GM12864 (cell line): ENCODE measurements at regions not wholly inside any gene's neighbourhood (a gene's known extent, or its start where the extent isn't known, plus 50 kb on each side); places are given as distances from the start of the nearest gene placed in this dataset.

Experiments
- DNase-seq: peaks from one replicate; pipeline ENCODE4 v3.0.0-alpha.2; 2011; ENCODE audit warnings: low read depth
- H3K4me3 ChIP-seq: 2 replicates; pipeline ENCODE4 v1.5.1; 2011; ENCODE audit warnings: mild to moderate bottlenecking, low read depth, low read length, control low read depth
- TF ChIP-seq, protein P1 (sequence below): IDR thresholded peaks from 2 replicates; pipeline ENCODE4 v1.5.1; 2011; ENCODE audit warnings: low read depth, mild to moderate bottlenecking, moderate library complexity, low read length, control low read depth, inconsistent platforms; ENCODE audit errors: missing control alignments

DNA sequence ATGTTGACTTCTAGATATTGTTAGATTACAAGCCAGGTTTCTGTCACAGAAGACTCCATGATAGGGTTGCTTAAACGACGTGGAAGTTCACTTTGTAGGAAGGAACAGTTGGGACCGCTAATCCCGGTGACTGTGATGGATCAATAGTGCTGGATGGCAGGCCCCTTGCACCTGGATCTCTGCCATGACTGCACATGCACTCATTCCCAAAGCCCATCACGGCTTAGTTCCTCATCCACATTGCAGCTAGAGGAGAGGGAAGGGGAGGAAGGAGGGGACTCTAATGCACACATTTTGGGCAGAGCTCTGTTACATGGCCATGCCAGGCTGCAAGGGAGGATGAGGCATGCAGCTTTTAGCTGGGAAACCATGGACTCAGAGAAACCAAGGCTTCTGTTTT is 773.7 kb upstream of the RAB6C start:
- no peak overlapping the region for H3K4me3 ChIP-seq
- TF ChIP-seq, protein P1, sequence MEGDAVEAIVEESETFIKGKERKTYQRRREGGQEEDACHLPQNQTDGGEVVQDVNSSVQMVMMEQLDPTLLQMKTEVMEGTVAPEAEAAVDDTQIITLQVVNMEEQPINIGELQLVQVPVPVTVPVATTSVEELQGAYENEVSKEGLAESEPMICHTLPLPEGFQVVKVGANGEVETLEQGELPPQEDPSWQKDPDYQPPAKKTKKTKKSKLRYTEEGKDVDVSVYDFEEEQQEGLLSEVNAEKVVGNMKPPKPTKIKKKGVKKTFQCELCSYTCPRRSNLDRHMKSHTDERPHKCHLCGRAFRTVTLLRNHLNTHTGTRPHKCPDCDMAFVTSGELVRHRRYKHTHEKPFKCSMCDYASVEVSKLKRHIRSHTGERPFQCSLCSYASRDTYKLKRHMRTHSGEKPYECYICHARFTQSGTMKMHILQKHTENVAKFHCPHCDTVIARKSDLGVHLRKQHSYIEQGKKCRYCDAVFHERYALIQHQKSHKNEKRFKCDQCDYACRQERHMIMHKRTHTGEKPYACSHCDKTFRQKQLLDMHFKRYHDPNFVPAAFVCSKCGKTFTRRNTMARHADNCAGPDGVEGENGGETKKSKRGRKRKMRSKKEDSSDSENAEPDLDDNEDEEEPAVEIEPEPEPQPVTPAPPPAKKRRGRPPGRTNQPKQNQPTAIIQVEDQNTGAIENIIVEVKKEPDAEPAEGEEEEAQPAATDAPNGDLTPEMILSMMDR = no peak
- no peak for DNase-seq

DNA sequence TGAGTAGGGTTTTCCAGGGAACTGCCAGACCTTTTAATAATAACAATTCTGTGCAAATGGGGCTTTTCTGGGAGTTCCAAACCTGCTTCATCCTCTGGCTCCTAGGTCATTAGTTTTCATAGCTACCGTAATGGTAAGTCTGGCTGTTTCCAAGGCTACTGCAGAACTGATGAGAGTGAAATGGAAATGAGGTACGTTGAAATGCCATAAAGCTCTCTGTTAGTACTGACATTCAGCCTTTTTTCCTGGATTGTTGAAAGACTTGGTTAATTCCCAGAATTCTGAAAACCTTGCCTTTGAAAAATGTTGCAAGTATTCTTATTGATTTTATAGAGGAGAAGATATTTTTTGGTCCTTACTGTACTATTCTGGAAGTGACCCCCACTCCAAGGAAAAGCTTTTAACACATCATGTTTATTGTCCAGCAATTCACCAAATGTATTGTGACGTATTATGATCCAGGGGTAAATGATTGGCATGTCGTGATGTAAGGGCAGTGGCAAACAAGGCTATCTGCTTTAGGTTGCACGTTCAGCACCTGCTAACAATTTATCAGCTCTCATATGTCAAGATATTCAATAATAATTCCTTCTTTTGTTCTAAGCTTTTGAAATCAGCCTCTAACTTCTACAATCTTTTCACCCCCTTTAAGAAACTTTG is 767.0 kb upstream of the RAB6C start:
- TF ChIP-seq, protein P1 = no peak
- no peak for DNase-seq

DNA sequence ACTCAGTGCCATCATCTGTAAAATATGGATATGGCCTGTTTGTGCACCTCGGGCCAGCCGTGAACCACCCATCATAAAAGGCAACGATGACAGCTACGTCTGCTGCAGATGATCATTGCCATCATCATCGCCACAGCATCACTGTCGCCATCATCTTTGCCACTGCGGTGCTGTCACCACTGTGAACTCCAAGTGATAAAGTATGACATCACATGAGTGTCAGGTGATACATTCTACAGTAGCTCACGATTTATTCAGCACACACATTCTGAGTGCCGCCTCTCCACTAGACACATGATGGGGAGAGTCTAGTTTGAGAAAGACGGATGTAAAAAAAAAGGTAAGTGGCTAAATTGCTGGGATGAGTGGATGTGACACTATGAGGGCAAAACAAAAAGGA is 755.4 kb upstream of the RAB6C start:
- TF ChIP-seq, protein P1 = no peak
- no peak for DNase-seq
- H3K4me3 ChIP-seq = no peak overlapping the region

More for the DNA sequence above, 767.0 kb upstream of the RAB6C start:
- H3K4me3 ChIP-seq = no peak overlapping the region

- no peak for DNase-seq
- no peak overlapping the region for H3K4me3 ChIP-seq
- TF ChIP-seq, protein P1 = no peak
These were observed 755.0 kb upstream of the RAB6C start for GRCh38 chr2:129224486-129224885.

- no peak for DNase-seq
- TF ChIP-seq, protein P1 = no peak
- no peak overlapping the region for H3K4me3 ChIP-seq
These were observed 750.3 kb upstream of the RAB6C start for GRCh38 chr2:129229196-129229595.

GRCh38 chr2:129229830-129230441 is 749.5 kb upstream of the RAB6C start:
- TF ChIP-seq, protein P1 = no peak
- DNase-seq = no peak
- H3K4me3 ChIP-seq = no peak overlapping the region

GRCh38 chr2:129231924-129232323 is 747.5 kb upstream of the RAB6C start:
- no peak overlapping the region for H3K4me3 ChIP-seq
- DNase-seq = no peak
- TF ChIP-seq, protein P1 = no peak
